Sigmoid colon (tissue), 6 donors: ENCODE measurements at regions not wholly inside any gene's neighbourhood (a gene's known extent, or its start where the extent isn't known, plus 50 kb on each side); places are given as distances from the start of the nearest gene placed in this dataset.

Source experiments
- DNase-seq: peaks from one replicate; pipeline ENCODE4 v3.0.0-alpha.2; 2019
- H3K27ac ChIP-seq, 4 donors: fragments of 200-600 bp; sonication (generic); one replicate each; pipeline ENCODE4 v1.5.1; 2016 to 2019; ENCODE audit warnings: mild to moderate bottlenecking in 1 of 4
- H3K27me3 ChIP-seq, 3 donors: fragments of 200-600 bp; sonication (generic); one replicate each; pipeline ENCODE4 v1.5.1; 2019; ENCODE audit warnings: mild to moderate bottlenecking in 1 of 3
- H3K36me3 ChIP-seq, 4 donors: fragments of 200-600 bp; sonication (generic); one replicate each; pipeline ENCODE4 v1.5.1; 2016 to 2019
- H3K4me1 ChIP-seq, 4 donors: fragments of 200-600 bp; sonication (generic); one replicate each; pipeline ENCODE4 v1.5.1; 2017 to 2019
- H3K4me3 ChIP-seq, 4 donors: fragments of 200-600 bp; sonication (generic); one replicate each; pipeline ENCODE4 v1.5.1; 2017 to 2019; ENCODE audit warnings: mild to moderate bottlenecking in 2 of 4, moderate library complexity in 1 of 4
- H3K9me3 ChIP-seq, 4 donors: fragments of 200-600 bp in 3 of 4; sonication (generic) in 3 of 4; one replicate each; pipeline versions ENCODE4 v1.5.1 to v1.6.1; 2013 to 2019
- CTCF ChIP-seq, 4 experiments: fragments of 450-650 bp in 3 of 4; fragments of 200-600 bp in 1 of 4; IDR thresholded peaks; one replicate each; pipeline ENCODE4 v1.5.1; 2016 to 2019; ENCODE audit warnings: antibody characterized with exemption in 4 of 4, mild to moderate bottlenecking in 3 of 4, moderate library complexity in 2 of 4
- EP300 ChIP-seq, 4 donors: sonication (generic); formaldehyde crosslinking; IDR thresholded peaks; one replicate each; pipeline ENCODE4 v1.6.1; 2017; ENCODE audit warnings: antibody characterized with exemption in 4 of 4
- POLR2A ChIP-seq, 2 donors: fragments of 450-650 bp; IDR thresholded peaks; one replicate each; pipeline ENCODE4 v1.6.1; 2016; ENCODE audit warnings: antibody characterized with exemption in 2 of 2, mild to moderate bottlenecking in 2 of 2, moderate library complexity in 2 of 2
- POLR2AphosphoS5 ChIP-seq, 4 donors: sonication (generic); formaldehyde crosslinking; IDR thresholded peaks; one replicate each; pipeline ENCODE4 v1.6.1; 2017; ENCODE audit warnings: antibody characterized with exemption in 4 of 4
- WGBS, 2 donors: extraction: QIAGEN DNeasy Blood & Tissue Kit; methylation state at CpG; one replicate each; pipeline ENCODE4 v1.1.7; 2013; 5-methylcytosine and 5-hydroxymethylcytosine counted together
- intact Hi-C: fragments of 100-400 bp; cut with DNase I; formaldehyde crosslinking; loops from one replicate; pipeline ENCODE4 v1.15.1; 2023
- donor health status: healthy with polysubstance abuse.
- donor health status: healthy.

DNA sequence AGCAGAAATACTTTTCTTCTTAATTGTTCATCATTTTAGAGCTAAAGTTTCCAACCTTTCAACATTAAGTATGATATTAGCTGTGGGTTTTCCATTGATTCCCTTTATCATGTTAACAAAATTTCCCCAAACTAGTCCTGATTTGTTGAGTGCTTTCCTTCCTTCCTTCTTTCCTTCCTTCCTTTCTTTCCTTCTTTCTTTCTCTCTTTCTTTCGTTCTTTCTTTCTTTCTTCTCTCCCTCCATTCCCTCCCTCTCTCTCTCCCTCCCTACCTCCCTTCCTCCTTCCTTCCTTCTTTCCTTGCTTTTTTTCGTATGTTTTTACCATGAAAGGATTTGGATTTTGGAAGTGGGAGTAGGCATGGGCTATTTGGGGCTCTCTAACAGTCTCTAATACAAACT is 133.5 kb downstream of the LMNTD1 start:
- WGBS, 2 donors: 83 to 86% methylated on average over 2 of the region's 2 CpGs
- no peak for DNase-seq
- Histone ChIP-seq H3K4me3 (no peak overlapping the region), H3K36me3 (no peaks in the 10 kb centered on the region), H3K9me3 (no peaks in the 10 kb centered on the region), H3K27ac (no peak overlapping the region), H3K4me1 (no peaks in the 10 kb centered on the region), H3K27me3 (no peaks in the 10 kb centered on the region)
- TF ChIP-seq POLR2A (IDR thresholded peaks at IDR 0.05) (no peak), POLR2AphosphoS5 (IDR thresholded peaks at IDR 0.05) (no peak), CTCF (IDR thresholded peaks at IDR 0.05) (no peak), EP300 (IDR thresholded peaks at IDR 0.05) (no peak)
- intact Hi-C loops: no loop called here

DNA sequence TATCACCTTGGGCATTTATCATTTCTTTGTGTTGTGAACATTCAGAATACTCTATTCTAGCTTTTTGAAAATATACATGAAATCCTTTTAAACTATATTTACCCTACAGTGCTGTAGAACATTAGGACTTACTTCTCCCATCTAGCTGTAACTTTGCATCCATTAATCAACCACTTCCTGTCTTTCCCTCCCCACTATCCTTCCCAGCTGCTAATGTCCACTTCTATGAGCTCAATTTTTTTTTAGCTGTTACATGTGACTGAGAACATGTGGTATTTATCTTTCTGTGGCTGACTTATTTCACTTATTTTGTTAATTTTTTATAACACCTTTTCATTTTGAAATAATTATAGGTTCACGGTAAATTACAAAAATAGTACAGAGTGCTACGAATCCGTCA is 136.0 kb downstream of the LMNTD1 start:
- Histone ChIP-seq H3K27ac (no peak overlapping the region), H3K36me3 (no peaks in the 10 kb centered on the region), H3K4me1 (no peaks in the 10 kb centered on the region), H3K27me3 (no peaks in the 10 kb centered on the region), H3K4me3 (no peak overlapping the region), H3K9me3 (no peaks in the 10 kb centered on the region)
- 92% methylated on average over 3 of the region's 3 CpGs for WGBS, 2 donors
- DNase-seq: no peak
- intact Hi-C loops: no loop called here
- TF ChIP-seq POLR2A (IDR thresholded peaks at IDR 0.05) (no peak), POLR2AphosphoS5 (IDR thresholded peaks at IDR 0.05) (no peak), CTCF (IDR thresholded peaks at IDR 0.05) (no peak), EP300 (IDR thresholded peaks at IDR 0.05) (no peak)

DNA sequence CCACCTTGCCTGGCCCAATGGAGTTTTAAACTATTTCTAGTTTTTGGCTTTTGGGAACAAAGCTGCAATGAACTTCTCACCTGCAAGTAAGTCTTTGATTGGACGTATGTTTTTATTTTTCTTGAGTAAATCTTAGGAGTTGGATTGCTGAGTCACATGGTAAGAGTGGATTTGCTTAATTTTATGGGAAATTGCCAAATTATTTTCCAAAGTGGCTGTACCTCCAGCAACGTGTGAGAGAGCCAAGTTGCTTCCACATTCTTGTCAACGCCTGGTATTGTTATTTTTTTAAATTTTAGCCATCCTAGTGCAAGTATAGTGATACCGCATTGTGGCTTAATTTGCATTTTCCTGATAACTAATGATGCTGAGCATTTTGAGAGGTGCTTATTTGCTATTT is 136.6 kb downstream of the LMNTD1 start:
- Histone ChIP-seq H3K4me3 (no peak overlapping the region), H3K4me1 (no peaks in the 10 kb centered on the region), H3K9me3 (no peaks in the 10 kb centered on the region), H3K27me3 (no peaks in the 10 kb centered on the region), H3K36me3 (no peaks in the 10 kb centered on the region), H3K27ac (no peak overlapping the region)
- intact Hi-C loops: no loop called here
- TF ChIP-seq POLR2AphosphoS5 (IDR thresholded peaks at IDR 0.05) (no peak), CTCF (IDR thresholded peaks at IDR 0.05) (no peak), POLR2A (IDR thresholded peaks at IDR 0.05) (no peak), EP300 (IDR thresholded peaks at IDR 0.05) (no peak)
- DNase-seq: no peak
- WGBS, 2 donors: 64 to 76% methylated on average over 4 of the region's 4 CpGs

- H3K27ac ChIP-seq: no peak overlapping the region
- no peaks in the 10 kb centered on the region for H3K9me3 ChIP-seq
- H3K36me3 ChIP-seq: no peaks in the 10 kb centered on the region
- no peaks in the 10 kb centered on the region for H3K27me3 ChIP-seq
- TF ChIP-seq POLR2AphosphoS5 (IDR thresholded peaks at IDR 0.05) (no peak), POLR2A (IDR thresholded peaks at IDR 0.05) (no peak), CTCF (IDR thresholded peaks at IDR 0.05) (no peak), EP300 (IDR thresholded peaks at IDR 0.05) (no peak)
- intact Hi-C loops: no loop called here
- no peak overlapping the region for H3K4me3 ChIP-seq
- 92% methylated on average over 5 of the region's 5 CpGs for WGBS, 2 donors
- DNase-seq: no peak
- H3K4me1 ChIP-seq: no peaks in the 10 kb centered on the region
Measured at GRCh38 chr12:25415004-25415403, 138.1 kb downstream of the LMNTD1 start.

- intact Hi-C loops: no loop called here
- WGBS, 2 donors: 49 to 71% methylated on average over 3 of the region's 3 CpGs
- no peaks in the 10 kb centered on the region for H3K9me3 ChIP-seq
- H3K4me1 ChIP-seq: no peaks in the 10 kb centered on the region
- H3K27ac ChIP-seq: no peak overlapping the region
- DNase-seq: no peak
- no peaks in the 10 kb centered on the region for H3K36me3 ChIP-seq
- no peaks in the 10 kb centered on the region for H3K27me3 ChIP-seq
- TF ChIP-seq POLR2A (IDR thresholded peaks at IDR 0.05) (no peak), EP300 (IDR thresholded peaks at IDR 0.05) (no peak), POLR2AphosphoS5 (IDR thresholded peaks at IDR 0.05) (no peak), CTCF (IDR thresholded peaks at IDR 0.05) (no peak)
- H3K4me3 ChIP-seq: no peak overlapping the region
Measured at GRCh38 chr12:25412735-25413134, 140.3 kb downstream of the LMNTD1 start.
